ENCODE measurements at regions not wholly inside any gene's neighbourhood (a gene's known extent, or its start where the extent isn't known, plus 50 kb on each side); places are given as distances from the start of the nearest gene placed in this dataset.

GRCh38 chr19:13689085-13689484 lies 75.2 kb upstream of the MRI1 start:
- CTCF ChIA-PET = no interaction called here
- no peaks in the 10 kb centered on the region for H3K4me1 ChIP-seq (ENCODE audit: control insufficient read depth in 1 of 2, insufficient read depth in 2 of 2, low read length in 2 of 2)
- no peak overlapping the region for H3K4me2 ChIP-seq (ENCODE audit: low read length)
- intact Hi-C loops (cut with micrococcal nuclease) = no loop called here
- H3K27me3 ChIP-seq (ENCODE audit: insufficient read depth, low read length) = no peaks in the 10 kb centered on the region
- ATAC-seq = peak; percentile 85
- no peaks in the 10 kb centered on the region for H4K20me1 ChIP-seq (ENCODE audit: insufficient read depth)
- no peaks in the 10 kb centered on the region for H3K79me2 ChIP-seq (ENCODE audit: insufficient read depth, low read length)
- H3K9me2 ChIP-seq (ENCODE audit: insufficient read depth) = no peaks in the 10 kb centered on the region
- H3K9me3 ChIP-seq (ENCODE audit: control insufficient read depth in 1 of 2, insufficient read depth in 1 of 2, low read depth in 1 of 2, low read length in 2 of 2) = no peaks in the 10 kb centered on the region
- POLR2A ChIA-PET = no interaction called here
- peak; percentile 61 for DNase-seq (ENCODE audit: low read depth, low spot score)
- RAD21 ChIA-PET (ENCODE audit: low non-redundant PET in 1 of 2, low total read pairs in 2 of 2, uncharacterized antibody in 2 of 2, unreplicated experiment in 2 of 2) = no interaction called here
- no peaks in the 10 kb centered on the region for H3K36me3 ChIP-seq (ENCODE audit: control insufficient read depth in 1 of 2, insufficient read depth in 2 of 2, low read length in 2 of 2)
- BruUV-seq (replicated peaks) = no TSS peak
- TF ChIP-seq MAX (IDR thresholded peaks at IDR 0.05) (peak; percentile 74), CBX3 (IDR thresholded peaks at IDR 0.05; ENCODE audit: low read depth) (no peak)
- H3K27ac ChIP-seq (ENCODE audit: low read depth, low read length) = no peak overlapping the region
- peak overlapping the region; percentile 91 for H2AFZ ChIP-seq (ENCODE audit: low read depth, low read length, poor library complexity, severe bottlenecking)
- no peak overlapping the region for H3K4me3 ChIP-seq (replicated peaks in 1 of 2; ENCODE audit: low read depth in 1 of 2, low read length in 2 of 2)
- H3K9ac ChIP-seq (ENCODE audit: low read length) = no peak overlapping the region

- CTCF ChIA-PET = no interaction called here
- no peaks in the 10 kb centered on the region for H3K9me2 ChIP-seq (ENCODE audit: insufficient read depth)
- no peaks in the 10 kb centered on the region for H3K27me3 ChIP-seq (ENCODE audit: insufficient read depth, low read length)
- no peak overlapping the region for H3K4me2 ChIP-seq (ENCODE audit: low read length)
- no peaks in the 10 kb centered on the region for H3K4me1 ChIP-seq (ENCODE audit: control insufficient read depth in 1 of 2, insufficient read depth in 2 of 2, low read length in 2 of 2)
- no peak for TF ChIP-seq ATF3 (IDR thresholded peaks at IDR 0.05)
- no peak overlapping the region for H2AFZ ChIP-seq (ENCODE audit: low read depth, low read length, poor library complexity, severe bottlenecking)
- no peak overlapping the region for H3K27ac ChIP-seq (ENCODE audit: low read depth, low read length)
- BruUV-seq (replicated peaks) = no TSS peak
- peaks cover 6 to 11% of the 10 kb centered on the region in 2 experiments; a peak in 2 of 4 replicates for H3K9me3 ChIP-seq (ENCODE audit: control insufficient read depth in 1 of 2, insufficient read depth in 1 of 2, low read depth in 1 of 2, low read length in 2 of 2)
- no peak for DNase-seq (ENCODE audit: low read depth, low spot score)
- H3K9ac ChIP-seq (ENCODE audit: low read length) = no peak overlapping the region
- RAD21 ChIA-PET (ENCODE audit: low non-redundant PET in 1 of 2, low total read pairs in 2 of 2, uncharacterized antibody in 2 of 2, unreplicated experiment in 2 of 2) = no interaction called here
- POLR2A ChIA-PET = no interaction called here
- H3K79me2 ChIP-seq (ENCODE audit: insufficient read depth, low read length) = no peaks in the 10 kb centered on the region
- no peak for ATAC-seq
- no peaks in the 10 kb centered on the region for H4K20me1 ChIP-seq (ENCODE audit: insufficient read depth)
- H3K36me3 ChIP-seq (ENCODE audit: control insufficient read depth in 1 of 2, insufficient read depth in 2 of 2, low read length in 2 of 2) = no peaks in the 10 kb centered on the region
- intact Hi-C loops (cut with micrococcal nuclease) = no loop called here
- no peak overlapping the region for H3K4me3 ChIP-seq (replicated peaks in 1 of 2; ENCODE audit: low read depth in 1 of 2, low read length in 2 of 2)
Observed at GRCh38 chr19:13684021-13684420, 80.3 kb upstream of the MRI1 start.

- CTCF ChIA-PET = no interaction called here
- TF ChIP-seq ELF1 (IDR thresholded peaks at IDR 0.05; ENCODE audit: borderline replicate concordance, low read depth) (no peak), YY1 (IDR thresholded peaks at IDR 0.05; ENCODE audit: extremely low read depth, insufficient replicate concordance, low read depth, low read length) (no peak)
- RAD21 ChIA-PET (ENCODE audit: low non-redundant PET in 1 of 2, low total read pairs in 2 of 2, uncharacterized antibody in 2 of 2, unreplicated experiment in 2 of 2) = no interaction called here
- no peaks in the 10 kb centered on the region for H3K79me2 ChIP-seq (ENCODE audit: insufficient read depth, low read length)
- no peaks in the 10 kb centered on the region for H3K27me3 ChIP-seq (ENCODE audit: insufficient read depth, low read length)
- no peak overlapping the region for H3K27ac ChIP-seq (ENCODE audit: low read depth, low read length)
- H2AFZ ChIP-seq (ENCODE audit: low read depth, low read length, poor library complexity, severe bottlenecking) = no peak overlapping the region
- no TSS peak for BruUV-seq (replicated peaks)
- H3K4me1 ChIP-seq (ENCODE audit: control insufficient read depth in 1 of 2, insufficient read depth in 2 of 2, low read length in 2 of 2) = peaks cover 0 to 4% of the 10 kb centered on the region in 2 experiments; a peak in 1 of 4 replicates
- intact Hi-C loops (cut with micrococcal nuclease) = no loop called here
- peaks cover 6 to 11% of the 10 kb centered on the region in 2 experiments; a peak in 2 of 4 replicates for H3K9me3 ChIP-seq (ENCODE audit: control insufficient read depth in 1 of 2, insufficient read depth in 1 of 2, low read depth in 1 of 2, low read length in 2 of 2)
- no peaks in the 10 kb centered on the region for H4K20me1 ChIP-seq (ENCODE audit: insufficient read depth)
- POLR2A ChIA-PET = no interaction called here
- no peaks in the 10 kb centered on the region for H3K36me3 ChIP-seq (ENCODE audit: control insufficient read depth in 1 of 2, insufficient read depth in 2 of 2, low read length in 2 of 2)
- H3K9me2 ChIP-seq (ENCODE audit: insufficient read depth) = no peaks in the 10 kb centered on the region
- no peak overlapping the region for H3K4me2 ChIP-seq (ENCODE audit: low read length)
- ATAC-seq (no peak), DNase-seq (ENCODE audit: low read depth, low spot score) (no peak)
- H3K9ac ChIP-seq (ENCODE audit: low read length) = no peak overlapping the region
- no peak overlapping the region for H3K4me3 ChIP-seq (replicated peaks in 1 of 2; ENCODE audit: low read depth in 1 of 2, low read length in 2 of 2)
Observed at GRCh38 chr19:13681509-13681908, 82.8 kb upstream of the MRI1 start.
